DMS53 treated with DMSO at 0.1 percent for 48 hours (cell line): ENCODE measurements at regions not wholly inside any gene's neighbourhood (a gene's known extent, or its start where the extent isn't known, plus 50 kb on each side); places are given as distances from the start of the nearest gene placed in this dataset.
"Not testable (repeated sequence)": the region's sequence is repeated elsewhere in the genome, so short reads cannot be mapped to it uniquely, and the experiment has no call there.

Experiments used
- DNase-seq: peaks from one replicate; lab custom pipeline; 2025; ENCODE audit not compliant: unreplicated experiment; lab: John Stamatoyannopoulos, UW

DNA sequence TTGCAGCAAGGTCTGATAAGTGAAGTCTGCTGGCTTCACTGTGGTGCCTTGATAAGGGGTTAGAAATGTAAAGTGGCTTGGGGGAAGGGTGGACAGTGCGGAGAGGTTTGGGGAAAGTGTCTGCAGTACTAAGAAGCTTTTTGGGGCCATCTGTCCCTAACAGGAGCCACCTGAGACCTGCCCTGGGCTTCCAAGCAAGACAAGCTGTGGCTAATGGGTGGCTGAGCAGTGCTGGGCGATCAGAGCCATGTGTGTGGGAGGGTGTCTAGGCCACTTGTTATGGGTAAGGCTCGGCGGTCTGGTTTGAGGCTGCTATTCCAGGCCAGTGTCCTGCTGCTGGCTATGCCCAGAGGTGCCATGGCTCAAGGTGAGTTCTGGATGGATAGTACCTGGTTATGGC, 185.4 kb upstream of the MTMR8 start:
- no peak for DNase-seq

DNA sequence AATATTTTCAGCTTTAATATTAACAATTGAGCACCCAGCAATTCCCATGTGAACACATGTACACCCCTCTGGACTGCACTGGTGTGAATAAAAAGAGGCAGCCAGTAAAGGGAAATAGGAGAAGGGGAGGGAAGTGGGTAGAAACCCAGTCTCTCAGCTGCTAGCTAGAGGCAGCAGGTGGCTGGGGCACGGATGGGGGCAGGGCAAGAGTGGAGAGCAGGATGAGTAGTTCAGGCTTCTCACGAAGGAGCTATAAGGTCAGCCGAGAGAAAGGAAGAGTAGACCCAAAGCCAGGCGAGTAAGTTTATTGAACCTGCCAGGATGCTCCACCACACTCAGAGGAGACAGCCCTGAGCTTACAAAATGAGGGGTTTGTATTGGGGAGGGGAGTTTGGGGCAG, 184.8 kb upstream of the MTMR8 start:
- DNase-seq, result peak; percentile 28

DNA sequence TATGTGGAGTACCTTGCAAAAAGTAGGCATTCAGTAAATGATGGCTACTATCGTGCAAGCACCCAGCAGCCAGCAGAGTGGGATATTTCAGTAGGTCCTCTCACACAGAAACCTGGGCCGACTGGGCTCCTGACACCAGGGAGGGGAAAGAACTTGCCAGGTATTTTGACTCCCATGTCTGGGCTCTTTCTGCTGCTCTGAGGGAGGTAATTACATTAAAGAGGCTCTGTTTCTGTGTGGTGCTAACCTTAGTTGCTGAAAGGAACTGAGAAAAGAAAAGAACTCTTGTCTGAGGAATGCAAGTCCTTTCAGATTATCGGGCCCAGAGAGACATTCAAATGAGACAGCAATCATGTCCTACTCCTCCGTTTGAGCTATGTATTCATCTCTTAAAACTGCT, 175.8 kb upstream of the MTMR8 start:
- DNase-seq, result no peak

DNA sequence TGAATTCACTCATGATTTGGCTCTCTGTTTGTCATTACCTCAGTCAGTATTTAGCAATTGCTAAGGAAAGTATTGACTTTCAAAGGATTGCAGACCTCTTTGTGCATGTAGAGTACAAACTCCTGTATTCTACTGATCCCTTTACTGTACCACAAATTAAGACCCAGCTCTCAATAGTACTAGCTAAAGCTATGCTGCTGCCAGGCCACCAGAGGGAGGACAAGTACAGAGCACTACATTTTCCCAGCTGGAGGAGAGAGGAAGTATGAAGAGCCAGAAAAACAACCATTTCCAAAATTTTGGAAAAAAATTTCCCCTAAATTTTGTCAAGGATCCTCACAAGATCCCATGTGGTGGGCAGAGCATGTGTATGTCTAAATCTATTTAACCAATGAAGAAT, 175.0 kb upstream of the MTMR8 start:
- no peak for DNase-seq

DNA sequence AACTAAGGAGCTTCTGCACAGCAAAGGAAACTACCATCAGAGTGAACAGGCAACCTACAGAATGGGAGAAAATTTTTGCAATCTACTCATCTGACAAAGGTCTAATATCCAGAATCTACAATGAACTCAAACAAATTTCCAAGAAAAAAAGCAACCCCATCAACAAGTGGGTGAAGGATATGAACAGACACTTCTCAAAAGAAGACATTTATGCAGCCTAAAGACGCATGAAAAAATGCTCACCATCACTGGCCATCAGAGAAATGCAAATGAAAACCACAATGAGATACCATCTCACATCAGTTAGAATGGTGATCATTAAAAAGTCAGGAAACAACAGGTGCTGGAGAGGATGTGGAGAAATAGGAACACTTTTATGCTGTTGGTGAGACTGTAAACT, 170.1 kb upstream of the MTMR8 start:
- DNase-seq, result not testable (repeated sequence)

DNA sequence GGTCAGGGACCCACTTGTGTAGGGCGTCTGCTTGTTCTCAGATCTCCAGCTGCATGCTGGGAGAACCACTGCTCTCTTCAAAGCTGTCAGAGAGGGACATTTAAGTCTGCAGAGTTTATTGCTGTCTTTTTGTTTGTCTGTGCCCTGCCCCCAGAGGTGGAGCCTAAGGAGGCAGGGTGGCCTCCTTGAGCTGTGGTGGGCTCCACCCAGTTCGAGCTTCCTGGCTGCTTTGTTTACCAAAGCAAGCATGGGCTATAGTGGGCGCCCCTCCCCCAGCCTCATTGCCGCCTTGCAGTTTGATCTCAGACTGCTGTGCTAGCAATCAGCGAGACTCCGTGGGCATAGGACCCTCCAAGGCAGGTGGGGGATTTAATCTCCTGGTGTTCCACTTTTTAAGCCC, 154.0 kb upstream of the MTMR8 start:
- not testable (repeated sequence) for DNase-seq

DNA sequence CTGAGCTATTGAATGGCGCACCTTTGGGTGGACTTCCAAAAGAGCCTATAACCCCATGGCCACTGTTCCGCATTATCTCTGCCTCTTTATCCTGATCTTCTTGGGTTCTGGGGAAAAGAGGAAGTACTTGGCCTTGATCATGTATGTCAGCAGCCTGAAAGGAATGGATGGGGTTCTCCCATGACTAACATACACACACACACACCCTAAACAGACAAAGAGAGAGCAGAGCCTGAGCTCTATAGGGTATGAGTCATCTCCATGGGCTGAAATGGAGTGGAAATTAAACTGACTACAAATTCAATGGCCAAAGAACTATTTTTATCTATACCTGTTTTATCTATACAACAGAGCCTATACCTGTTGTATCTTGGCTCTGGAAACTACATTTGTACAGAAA, 141.5 kb upstream of the MTMR8 start:
- DNase-seq, result no peak
